Kidney (tissue), 13 donors: ENCODE measurements at regions not wholly inside any gene's neighbourhood (a gene's known extent, or its start where the extent isn't known, plus 50 kb on each side); places are given as distances from the start of the nearest gene placed in this dataset.

ENCODE experiments used
- DNase-seq, 5 donors: peaks; one replicate each; pipeline ENCODE4 v3.0.0-alpha.2; 2013 to 2020
- FAIRE-seq: peaks from 2 replicates; lab custom pipeline; 2012; peaks lifted over from hg19 to GRCh38; lab: Jason Lieb, UNC
- H3K27ac ChIP-seq, 2 donors: one replicate each; pipeline ENCODE4 v1.7.0; 2013; ENCODE audit warnings: low read depth in 2 of 2, low read length in 2 of 2, inconsistent platforms in 1 of 2
- H3K27me3 ChIP-seq: one replicate; pipeline ENCODE4 v1.7.1; 2013; ENCODE audit warnings: low read length, inconsistent platforms; ENCODE audit not compliant: control insufficient read depth, insufficient read depth
- H3K36me3 ChIP-seq, 3 donors: one replicate each; pipeline versions ENCODE4 v1.7.0 to v1.7.1; 2013; ENCODE audit warnings: low read length in 3 of 3, control low read depth in 1 of 3, inconsistent platforms in 1 of 3; ENCODE audit not compliant: insufficient read depth in 3 of 3, control insufficient read depth in 2 of 3
- H3K4me1 ChIP-seq, 3 donors: one replicate each; pipeline versions ENCODE4 v1.7.0 to v1.7.1; 2013; ENCODE audit warnings: low read length in 3 of 3, inconsistent platforms in 1 of 3, low read depth in 1 of 3; ENCODE audit not compliant: control insufficient read depth in 2 of 3, insufficient read depth in 2 of 3
- H3K4me3 ChIP-seq, 3 donors: one replicate each; pipeline versions ENCODE4 v1.7.0 to v1.8.1; 2013; ENCODE audit warnings: low read length in 3 of 3, control low read depth in 1 of 3, inconsistent platforms in 1 of 3
- H3K9ac ChIP-seq, 3 donors: one replicate each; pipeline versions ENCODE4 v1.7.0 to v1.7.1; 2013; ENCODE audit warnings: low read length in 3 of 3, control low read depth in 1 of 3, inconsistent platforms in 1 of 3
- H3K9me3 ChIP-seq, 3 donors: one replicate each; pipeline versions ENCODE4 v1.7.0 to v1.7.1; 2013; ENCODE audit warnings: low read length in 3 of 3, control low read depth in 1 of 3, inconsistent platforms in 1 of 3; ENCODE audit not compliant: control insufficient read depth in 2 of 3, insufficient read depth in 1 of 3
- CTCF ChIP-seq: IDR thresholded peaks from 3 replicates; pipeline ENCODE4 v1.5.1; 2012; ENCODE audit warnings: mild to moderate bottlenecking, moderate library complexity, borderline replicate concordance; ENCODE audit not compliant: insufficient read depth; ENCODE audit errors: extremely low read depth
- intact Hi-C: fragments of 100-400 bp; cut with DNase I; formaldehyde crosslinking; loops from one replicate; pipeline ENCODE4 v1.11.1; 2022
- donor health status: control.
- donor health status: control.
- donor health status: control.
- donor health status: control.
- donor health status: control.
- donor health status: DM: yes; HTN: yes; CAD: no.
- donor health status: Normal renal cell carcinoma (clear cell type).

- DNase-seq: no peak
- TF ChIP-seq CTCF: no peak
- Histone ChIP-seq H3K4me1 (no peaks in the 10 kb centered on the region), H3K27ac (no peak overlapping the region), H3K27me3 (no peaks in the 10 kb centered on the region), H3K9me3 (no peaks in the 10 kb centered on the region), H3K36me3 (no peaks in the 10 kb centered on the region), H3K9ac (no peak overlapping the region), H3K4me3 (no peak overlapping the region)
- FAIRE-seq: no peak
- intact Hi-C loops: no loop called here
These were observed 72.4 kb upstream of the PCED1B start for GRCh38 chr12:47007048-47007447.

- no peak for FAIRE-seq
These were observed 66.9 kb upstream of the PCED1B start for GRCh38 chr12:47012552-47012951.

GRCh38 chr12:47014474-47014873 lies 64.9 kb upstream of the PCED1B start:
- intact Hi-C loops: no loop called here
- Histone ChIP-seq H3K27me3 (no peaks in the 10 kb centered on the region), H3K9me3 (no peaks in the 10 kb centered on the region), H3K9ac (no peak overlapping the region), H3K4me3 (no peak overlapping the region), H3K4me1 (no peaks in the 10 kb centered on the region), H3K27ac (no peak overlapping the region), H3K36me3 (no peaks in the 10 kb centered on the region)
- no peak for TF ChIP-seq CTCF
- FAIRE-seq (no peak), DNase-seq (no peak)

More at GRCh38 chr12:47012552-47012951, 66.9 kb upstream of the PCED1B start:
- Histone ChIP-seq H3K4me3 (no peak overlapping the region), H3K36me3 (no peaks in the 10 kb centered on the region), H3K9ac (no peak overlapping the region), H3K27ac (no peak overlapping the region), H3K9me3 (no peaks in the 10 kb centered on the region), H3K27me3 (no peaks in the 10 kb centered on the region), H3K4me1 (no peaks in the 10 kb centered on the region)
- intact Hi-C loops: no loop called here
- TF ChIP-seq CTCF: no peak
- no peak for DNase-seq

GRCh38 chr12:47015381-47015780 lies 64.0 kb upstream of the PCED1B start:
- H3K27ac ChIP-seq: no peak overlapping the region
- H3K4me3 ChIP-seq: no peak overlapping the region
- H3K9me3 ChIP-seq: no peaks in the 10 kb centered on the region
- H3K9ac ChIP-seq: no peak overlapping the region
- no peaks in the 10 kb centered on the region for H3K27me3 ChIP-seq
- FAIRE-seq: no peak
- no peaks in the 10 kb centered on the region for H3K4me1 ChIP-seq
- intact Hi-C loops: no loop called here
- no peak for TF ChIP-seq CTCF
- no peak for DNase-seq
- H3K36me3 ChIP-seq: no peaks in the 10 kb centered on the region
